ENCODE measurements at regions not wholly inside any gene's neighbourhood (a gene's known extent, or its start where the extent isn't known, plus 50 kb on each side); places are given as distances from the start of the nearest gene placed in this dataset.
"Not testable (repeated sequence)": the region's sequence is repeated elsewhere in the genome, so short reads cannot be mapped to it uniquely, and the experiment has no call there.

GRCh38 chr1:19557609-19558051 lies 72.3 kb upstream of the CAPZB start:
- Histone ChIP-seq H3K4me1 (replicated peaks in 1 of 2) (no peaks in the 10 kb centered on the region), H3K4me3 (no peak overlapping the region), H3K27ac (no peak overlapping the region)
- in situ Hi-C loops (cut with MboI; ENCODE audit: low pct_unique_long_range_greater_than_20kb in 2 of 9, low sequenced_read_pairs in 9 of 9, unreplicated experiment in 9 of 9): no loop called here
- no peak for ATAC-seq (replicated peaks in 6 of 8)
- 0 to 20% methylated on average over 1 of the region's 1 CpG; no CpG with 5 or more reads in 8 of the 10 experiments for WGBS, 10 experiments

- in situ Hi-C loops (cut with MboI; ENCODE audit: low pct_unique_long_range_greater_than_20kb in 2 of 9, low sequenced_read_pairs in 9 of 9, unreplicated experiment in 9 of 9): no loop called here
- Histone ChIP-seq H3K4me3 (no peak overlapping the region), H3K4me1 (replicated peaks in 1 of 2) (no peaks in the 10 kb centered on the region), H3K27ac (no peak overlapping the region)
- no peak for ATAC-seq (replicated peaks in 6 of 8)
These were observed 68.8 kb upstream of the CAPZB start for GRCh38 chr1:19554090-19554489.

- no peaks in the 10 kb centered on the region for H3K4me1 ChIP-seq (replicated peaks in 1 of 2)
- H3K4me3 ChIP-seq: no peak overlapping the region
- ATAC-seq (replicated peaks in 6 of 8): peak in 1 of 8 experiments; percentile 36
- no peak overlapping the region for H3K27ac ChIP-seq
- WGBS, 10 experiments: 40 to 100% (median 73%) methylated on average over 1 to 7 of the region's 7 CpGs; no CpG with 5 or more reads in 1 of the 10 experiments
- in situ Hi-C loops (cut with MboI; ENCODE audit: low pct_unique_long_range_greater_than_20kb in 2 of 9, low sequenced_read_pairs in 9 of 9, unreplicated experiment in 9 of 9): no loop called here
These were observed 67.1 kb upstream of the CAPZB start for GRCh38 chr1:19552291-19553010.

- H3K27ac ChIP-seq; H3K4me1 ChIP-seq (replicated peaks in 1 of 2); H3K4me3 ChIP-seq; in situ Hi-C loops (cut with MboI; ENCODE audit: low pct_unique_long_range_greater_than_20kb in 2 of 9, low sequenced_read_pairs in 9 of 9, unreplicated experiment in 9 of 9): not testable (repeated sequence)
- 37 to 100% (median 64%) methylated on average over 1 to 6 of the region's 6 CpGs; no CpG with 5 or more reads in 2 of the 10 experiments for WGBS, 10 experiments
- peak in 1 of 8 experiments; percentile 48 for ATAC-seq (replicated peaks in 6 of 8)
These were observed 66.5 kb upstream of the CAPZB start for GRCh38 chr1:19551837-19552236.

- 45 to 80% (median 74%) methylated on average over 2 to 7 of the region's 7 CpGs; no CpG with 5 or more reads in 3 of the 10 experiments for WGBS, 10 experiments
- in situ Hi-C loops (cut with MboI; ENCODE audit: low pct_unique_long_range_greater_than_20kb in 2 of 9, low sequenced_read_pairs in 9 of 9, unreplicated experiment in 9 of 9); ATAC-seq (replicated peaks in 6 of 8): not testable (repeated sequence)
These were observed 65.1 kb upstream of the CAPZB start for GRCh38 chr1:19550437-19550836.

GRCh38 chr1:19547814-19548213 lies 62.5 kb upstream of the CAPZB start:
- Histone ChIP-seq H3K4me3 (no peak overlapping the region), H3K4me1 (replicated peaks in 1 of 2) (no peaks in the 10 kb centered on the region), H3K27ac (no peak overlapping the region)
- in situ Hi-C loops (cut with MboI; ENCODE audit: low pct_unique_long_range_greater_than_20kb in 2 of 9, low sequenced_read_pairs in 9 of 9, unreplicated experiment in 9 of 9): no loop called here
- 0 to 100% (median 64%) methylated on average over 1 of the region's 1 CpG for WGBS, 10 experiments
- no peak for ATAC-seq (replicated peaks in 6 of 8)

More at GRCh38 chr1:19550437-19550836, 65.1 kb upstream of the CAPZB start:
- not testable (repeated sequence) for H3K4me3 ChIP-seq; H3K4me1 ChIP-seq (replicated peaks in 1 of 2); H3K27ac ChIP-seq

GRCh38 chr1:19536519-19536918 lies 51.2 kb upstream of the CAPZB start:
- no peak for ATAC-seq (replicated peaks in 6 of 8)
- in situ Hi-C loops (cut with MboI; ENCODE audit: low pct_unique_long_range_greater_than_20kb in 2 of 9, low sequenced_read_pairs in 9 of 9, unreplicated experiment in 9 of 9): no loop called here
- 87 to 100% (median 96%) methylated on average over 1 to 6 of the region's 6 CpGs; no CpG with 5 or more reads in 2 of the 10 experiments for WGBS, 10 experiments
- no peaks in the 10 kb centered on the region for H3K4me1 ChIP-seq (replicated peaks in 1 of 2)
- no peak overlapping the region for H3K4me3 ChIP-seq
- no peak overlapping the region for H3K27ac ChIP-seq

GRCh38 chr1:19535214-19535613 lies 49.9 kb upstream of the CAPZB start:
- Histone ChIP-seq H3K27ac (no peak overlapping the region), H3K4me1 (replicated peaks in 1 of 2) (no peaks in the 10 kb centered on the region), H3K4me3 (no peak overlapping the region)
- ATAC-seq (replicated peaks in 6 of 8): no peak
- in situ Hi-C loops (cut with MboI; ENCODE audit: low pct_unique_long_range_greater_than_20kb in 2 of 9, low sequenced_read_pairs in 9 of 9, unreplicated experiment in 9 of 9): no loop called here
- 17 to 100% (median 90%) methylated on average over 1 to 3 of the region's 3 CpGs; no CpG with 5 or more reads in 3 of the 10 experiments for WGBS, 10 experiments
